HFFc6 (cell line): ENCODE measurements at regions not wholly inside any gene's neighbourhood (a gene's known extent, or its start where the extent isn't known, plus 50 kb on each side); places are given as distances from the start of the nearest gene placed in this dataset.
"Not testable (repeated sequence)": the region's sequence is repeated elsewhere in the genome, so short reads cannot be mapped to it uniquely, and the experiment has no call there.

Experiments used
- DNase-seq: peaks from one replicate; pipeline ENCODE4 v3.0.0-alpha.2; 2018
- H3K27ac Mint-ChIP-seq: 2 replicates; pipeline ENCODE4 v1.8.0; 2020; ENCODE audit warnings: mild to moderate bottlenecking, mixed read lengths
- H3K27me3 Mint-ChIP-seq: 2 replicates; pipeline ENCODE4 v1.8.0; 2021; ENCODE audit warnings: mild to moderate bottlenecking, moderate library complexity, mixed read lengths; ENCODE audit not compliant: insufficient read depth
- H3K36me3 Mint-ChIP-seq: 2 replicates; pipeline ENCODE4 v1.8.0; 2021; ENCODE audit warnings: low read depth, mixed read lengths
- H3K4me1 Mint-ChIP-seq: 2 replicates; pipeline ENCODE4 v1.8.0; 2020; ENCODE audit warnings: low read depth, mixed read lengths
- H3K4me3 Mint-ChIP-seq: 2 replicates; pipeline ENCODE4 v1.8.0; 2020; ENCODE audit warnings: mild to moderate bottlenecking, moderate library complexity, mixed read lengths
- H3K9me3 Mint-ChIP-seq: 2 replicates; pipeline ENCODE4 v1.8.0; 2020; ENCODE audit warnings: mild to moderate bottlenecking, mixed read lengths
- TF ChIP-seq, protein P1 (sequence below): fragments of 200-600 bp; sonication (generic); IDR thresholded peaks from 2 replicates; pipeline ENCODE4 v1.5.0; 2021; ENCODE audit warnings: antibody characterized with exemption, mild to moderate bottlenecking

DNA sequence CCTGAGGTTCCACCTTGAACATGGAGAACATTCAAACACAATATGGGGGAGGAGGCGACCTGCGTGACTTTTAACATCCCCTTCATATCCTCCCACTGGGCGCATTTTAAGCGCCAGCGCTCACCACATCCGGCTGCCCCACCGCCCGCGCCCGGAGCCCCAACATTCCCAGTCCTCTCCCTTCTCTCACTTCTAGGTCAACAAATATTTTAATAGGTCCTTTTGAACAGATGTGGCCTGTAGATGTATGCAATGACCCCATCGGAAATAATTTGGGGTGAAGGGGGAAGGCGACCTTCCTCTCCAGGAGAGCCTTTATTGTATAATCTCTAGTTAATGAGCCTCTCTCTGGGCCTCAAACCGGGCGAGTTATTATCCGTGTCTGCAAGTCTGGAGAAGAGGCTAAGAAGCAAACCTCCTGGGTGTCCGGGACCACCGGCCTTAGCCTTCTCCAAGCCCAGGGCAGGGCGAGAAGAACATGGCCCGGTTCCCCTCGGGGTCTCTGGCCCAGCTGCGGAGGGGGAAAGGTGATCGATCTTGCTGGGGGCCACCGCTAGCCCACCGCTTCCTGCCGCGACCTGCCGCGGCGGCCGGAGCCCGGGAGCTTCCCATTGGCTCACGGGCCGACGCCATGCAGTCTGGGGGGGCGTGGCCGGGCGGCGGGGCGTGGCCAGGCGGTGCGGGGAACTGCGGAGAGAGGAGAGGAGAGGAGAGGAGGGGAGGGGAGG, 83.2 kb upstream of the HMGA2 start:
- Mint-ChIP-seq H3K36me3 (no peaks in the 10 kb centered on the region), H3K9me3 (no peaks in the 10 kb centered on the region), H3K27me3 (peaks cover 1% of the 10 kb centered on the region; the same call in 1 of the 2 replicates), H3K4me1 (peaks cover 25% of the 10 kb centered on the region), H3K27ac (peak overlapping the region; percentile 70), H3K4me3 (peak overlapping the region; percentile 93)
- TF ChIP-seq, protein P1, sequence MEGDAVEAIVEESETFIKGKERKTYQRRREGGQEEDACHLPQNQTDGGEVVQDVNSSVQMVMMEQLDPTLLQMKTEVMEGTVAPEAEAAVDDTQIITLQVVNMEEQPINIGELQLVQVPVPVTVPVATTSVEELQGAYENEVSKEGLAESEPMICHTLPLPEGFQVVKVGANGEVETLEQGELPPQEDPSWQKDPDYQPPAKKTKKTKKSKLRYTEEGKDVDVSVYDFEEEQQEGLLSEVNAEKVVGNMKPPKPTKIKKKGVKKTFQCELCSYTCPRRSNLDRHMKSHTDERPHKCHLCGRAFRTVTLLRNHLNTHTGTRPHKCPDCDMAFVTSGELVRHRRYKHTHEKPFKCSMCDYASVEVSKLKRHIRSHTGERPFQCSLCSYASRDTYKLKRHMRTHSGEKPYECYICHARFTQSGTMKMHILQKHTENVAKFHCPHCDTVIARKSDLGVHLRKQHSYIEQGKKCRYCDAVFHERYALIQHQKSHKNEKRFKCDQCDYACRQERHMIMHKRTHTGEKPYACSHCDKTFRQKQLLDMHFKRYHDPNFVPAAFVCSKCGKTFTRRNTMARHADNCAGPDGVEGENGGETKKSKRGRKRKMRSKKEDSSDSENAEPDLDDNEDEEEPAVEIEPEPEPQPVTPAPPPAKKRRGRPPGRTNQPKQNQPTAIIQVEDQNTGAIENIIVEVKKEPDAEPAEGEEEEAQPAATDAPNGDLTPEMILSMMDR = no peak
- peak; percentile 51 for DNase-seq

DNA sequence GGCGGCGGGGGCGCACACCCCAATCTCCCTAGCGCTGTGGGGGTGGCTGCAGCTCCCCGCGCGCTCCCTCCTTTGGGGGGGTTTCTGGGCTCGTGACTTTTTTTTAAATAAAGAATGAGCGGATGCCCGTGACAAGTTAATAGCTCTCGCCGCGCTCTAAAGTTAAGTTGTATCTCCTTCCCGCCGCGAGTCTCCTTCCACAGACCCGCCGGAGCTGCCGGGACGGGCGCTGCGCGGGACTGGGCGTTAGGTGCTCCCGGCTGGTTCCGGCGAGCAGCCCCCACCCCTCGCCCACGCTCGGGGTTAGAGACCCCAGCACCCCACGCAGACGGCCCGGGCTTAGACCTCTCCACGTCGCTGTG, 82.6 kb upstream of the HMGA2 start:
- TF ChIP-seq, protein P1 = no peak
- H3K36me3 Mint-ChIP-seq = no peaks in the 10 kb centered on the region
- peaks cover 1% of the 10 kb centered on the region; the same call in 1 of the 2 replicates for H3K27me3 Mint-ChIP-seq
- H3K27ac Mint-ChIP-seq = peak overlapping the region; percentile 96
- peaks cover 31% of the 10 kb centered on the region for H3K4me1 Mint-ChIP-seq
- peak overlapping the region; percentile 93 for H3K4me3 Mint-ChIP-seq
- DNase-seq = peak; percentile 17
- no peaks in the 10 kb centered on the region for H3K9me3 Mint-ChIP-seq

DNA sequence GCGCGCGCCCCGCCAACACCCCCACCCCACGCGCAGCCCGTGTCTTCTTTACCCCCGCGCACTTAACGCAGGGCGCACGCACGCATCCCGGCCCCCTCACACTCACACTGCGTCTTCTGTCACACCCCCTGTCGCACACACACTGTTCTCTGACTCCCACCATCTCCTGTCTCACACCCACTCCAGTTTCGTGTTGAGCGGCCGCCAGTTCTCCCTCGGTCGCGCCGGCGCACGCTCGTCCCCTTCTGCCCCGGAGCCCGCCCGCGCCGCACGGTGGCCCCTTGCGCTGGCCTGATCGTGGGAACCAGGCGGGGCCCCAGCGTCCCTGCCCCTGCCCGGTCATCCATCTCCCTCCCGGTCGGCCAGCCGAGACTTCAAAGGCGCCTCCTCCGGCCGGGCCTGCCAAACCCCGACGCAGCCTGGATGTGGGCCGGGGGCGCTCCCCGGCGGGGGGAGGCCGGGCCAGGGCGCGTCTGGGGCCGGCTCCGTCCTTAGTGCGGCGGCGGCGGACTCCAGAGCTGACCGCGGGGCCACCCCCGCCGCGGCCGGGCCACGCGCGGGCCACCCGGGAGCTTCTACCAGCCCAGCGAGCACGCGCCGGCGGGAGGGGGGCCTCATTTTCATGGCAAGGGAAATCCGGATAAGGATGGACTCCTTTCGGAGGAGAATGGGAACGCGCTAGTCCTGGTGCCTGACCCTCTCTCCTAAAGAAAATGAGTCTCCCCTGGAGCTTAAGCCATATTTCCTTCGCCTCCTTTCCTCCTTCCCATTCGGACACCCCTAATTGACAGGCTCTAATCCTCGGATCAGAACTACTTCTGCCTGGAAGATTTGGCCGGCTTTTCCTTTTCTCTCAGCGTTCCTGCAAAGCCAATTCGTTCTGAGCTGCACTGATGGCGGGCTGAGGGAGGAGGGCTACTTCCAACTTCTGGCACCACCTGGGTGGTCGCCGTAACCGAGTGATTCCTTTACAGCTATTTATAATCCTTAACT, 82.0 kb upstream of the HMGA2 start:
- H3K9me3 Mint-ChIP-seq = no peaks in the 10 kb centered on the region
- H3K4me3 Mint-ChIP-seq = peak overlapping the region; percentile 93
- H3K36me3 Mint-ChIP-seq = no peaks in the 10 kb centered on the region
- TF ChIP-seq, protein P1 = peak; percentile 40; the same call in 1 of the 2 replicates
- H3K27me3 Mint-ChIP-seq = no peaks in the 10 kb centered on the region
- peak overlapping the region; percentile 96 for H3K27ac Mint-ChIP-seq
- peak; percentile 32 for DNase-seq
- peaks cover 33% of the 10 kb centered on the region for H3K4me1 Mint-ChIP-seq

DNA sequence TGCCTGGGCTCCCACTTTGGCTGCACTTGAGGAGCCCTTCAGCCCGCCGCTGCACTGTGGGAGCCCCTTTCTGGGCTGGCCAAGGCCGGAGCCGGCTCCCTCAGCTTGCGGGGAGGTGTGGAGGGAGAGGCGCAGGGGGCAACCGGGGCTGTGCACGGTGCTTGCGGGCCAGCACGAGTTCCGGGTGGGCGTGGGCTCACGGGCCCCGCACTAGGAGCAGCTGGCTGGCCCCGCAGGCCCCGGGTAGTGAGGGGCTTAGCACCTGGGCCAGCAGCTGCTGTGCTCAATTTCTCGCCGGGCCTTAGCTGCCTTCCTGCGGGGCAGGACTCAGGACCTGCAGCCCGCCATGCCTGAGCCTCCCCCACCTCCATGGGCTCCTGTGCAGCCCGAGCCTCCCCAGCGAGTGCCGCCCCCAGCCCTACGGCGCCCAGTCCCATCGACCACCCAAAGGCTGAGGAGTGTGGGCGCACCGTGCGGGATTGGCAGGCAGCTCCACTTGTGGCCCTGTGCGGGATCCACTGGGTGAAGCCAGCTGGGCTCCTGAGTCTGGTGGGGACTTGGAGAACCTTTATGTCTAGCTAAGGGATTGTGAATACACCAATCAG, 79.9 kb upstream of the HMGA2 start:
- H3K4me1 Mint-ChIP-seq = peaks cover 33% of the 10 kb centered on the region
- DNase-seq, H3K27me3 Mint-ChIP-seq, H3K4me3 Mint-ChIP-seq, H3K27ac Mint-ChIP-seq, H3K9me3 Mint-ChIP-seq, H3K36me3 Mint-ChIP-seq: not testable (repeated sequence)

DNA sequence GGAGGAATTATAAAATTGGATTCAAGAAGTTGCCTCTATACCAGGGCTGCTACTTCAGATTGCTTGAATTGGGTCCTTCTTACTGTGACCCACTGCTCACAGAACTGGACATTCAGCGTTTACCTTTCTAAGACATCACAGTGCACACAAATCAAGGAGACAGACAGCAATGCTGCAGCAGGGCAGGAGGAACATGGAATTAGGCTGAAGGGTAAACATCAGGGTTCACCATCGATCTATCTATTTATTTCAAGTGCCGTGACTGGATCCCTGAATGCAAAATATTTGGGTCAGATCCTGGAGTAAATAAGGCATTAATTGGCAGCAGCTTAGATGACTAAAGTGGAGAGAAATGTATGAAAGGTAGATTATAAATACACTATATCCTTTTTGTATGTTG, 76.9 kb upstream of the HMGA2 start:
- no peak for DNase-seq
- Mint-ChIP-seq H3K9me3 (no peaks in the 10 kb centered on the region), H3K4me1 (peaks cover 22% of the 10 kb centered on the region), H3K36me3 (no peaks in the 10 kb centered on the region), H3K4me3 (no peak overlapping the region), H3K27me3 (no peaks in the 10 kb centered on the region; the same call in 1 of the 2 replicates), H3K27ac (no peak overlapping the region)
- TF ChIP-seq, protein P1 = no peak
